ENCODE measurements at regions not wholly inside any gene's neighbourhood (a gene's known extent, or its start where the extent isn't known, plus 50 kb on each side); places are given as distances from the start of the nearest gene placed in this dataset.

DNA sequence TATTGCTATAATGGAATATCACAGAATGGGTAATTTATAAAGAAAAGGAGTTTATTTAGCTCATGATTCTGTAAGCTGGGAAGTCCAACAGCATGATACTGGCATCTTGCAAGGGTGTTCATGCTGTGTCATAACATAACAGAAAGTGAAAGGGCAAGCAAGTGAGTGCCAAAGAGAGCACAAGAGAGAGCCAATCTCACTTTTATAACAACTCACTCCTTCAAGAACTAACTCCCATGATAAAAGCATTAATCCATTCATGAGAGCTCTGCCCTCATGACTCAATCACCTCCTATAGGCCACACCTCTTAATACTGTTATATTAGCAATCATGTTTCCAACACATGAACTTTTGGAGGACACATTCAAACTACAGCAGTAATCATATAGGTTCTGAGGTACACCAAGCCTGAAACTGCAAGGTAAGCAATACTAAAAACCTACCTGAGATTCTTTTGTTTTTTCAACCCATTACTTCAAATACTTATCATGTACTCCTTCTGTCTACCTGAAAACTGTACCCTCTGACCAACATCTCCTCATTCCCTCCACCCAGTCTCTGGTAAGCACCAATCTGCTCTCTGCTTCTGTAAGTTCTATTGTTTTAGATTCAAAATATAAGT lies 219.7 kb downstream of the MTERF1 start:
- TF ChIP-seq CTCF (IDR thresholded peaks at IDR 0.05), result no peak

- no peak for TF ChIP-seq CTCF (IDR thresholded peaks at IDR 0.05)
Observed at GRCh38 chr7:91661727-91662126, 218.8 kb downstream of the MTERF1 start.

DNA sequence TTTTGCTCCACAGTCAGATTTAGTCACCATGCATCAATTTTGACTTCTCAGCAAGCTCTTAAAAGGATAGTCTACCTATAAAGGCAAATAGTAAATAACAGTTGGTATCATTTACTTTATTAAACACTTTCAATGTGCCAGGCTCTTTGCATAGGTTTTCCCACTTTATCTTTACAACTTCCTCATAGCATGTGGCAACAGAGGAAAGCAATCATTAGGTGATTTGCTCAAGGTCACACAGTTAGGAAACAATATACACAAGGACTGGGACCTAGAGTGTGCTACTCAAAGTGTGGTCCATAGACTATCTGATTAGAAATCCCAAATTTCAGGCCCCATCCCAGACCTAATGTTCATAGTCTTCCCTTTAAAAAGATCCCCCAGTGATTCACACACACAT lies 212.3 kb downstream of the MTERF1 start:
- TF ChIP-seq CTCF (IDR thresholded peaks at IDR 0.05), result no peak

DNA sequence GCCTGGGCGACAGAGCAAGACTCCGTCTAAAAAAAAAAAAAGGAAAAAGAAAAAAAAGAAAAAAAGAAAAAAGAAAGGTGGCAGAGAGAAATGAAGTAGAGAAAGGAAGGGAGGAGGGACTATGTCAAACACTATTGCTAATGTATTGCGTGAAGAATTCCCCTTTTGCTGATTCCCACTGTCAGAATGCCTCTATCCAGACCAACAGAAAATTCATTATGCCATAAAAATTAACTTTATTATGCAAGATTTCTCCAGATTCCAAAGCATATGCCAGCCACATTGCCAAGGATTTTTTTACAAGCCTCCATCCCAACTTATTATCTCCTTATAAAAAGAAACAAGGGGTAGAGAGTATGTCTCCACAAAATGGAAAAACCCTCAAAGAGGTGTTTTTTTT lies 209.3 kb downstream of the MTERF1 start:
- no peak for TF ChIP-seq CTCF (IDR thresholded peaks at IDR 0.05)

DNA sequence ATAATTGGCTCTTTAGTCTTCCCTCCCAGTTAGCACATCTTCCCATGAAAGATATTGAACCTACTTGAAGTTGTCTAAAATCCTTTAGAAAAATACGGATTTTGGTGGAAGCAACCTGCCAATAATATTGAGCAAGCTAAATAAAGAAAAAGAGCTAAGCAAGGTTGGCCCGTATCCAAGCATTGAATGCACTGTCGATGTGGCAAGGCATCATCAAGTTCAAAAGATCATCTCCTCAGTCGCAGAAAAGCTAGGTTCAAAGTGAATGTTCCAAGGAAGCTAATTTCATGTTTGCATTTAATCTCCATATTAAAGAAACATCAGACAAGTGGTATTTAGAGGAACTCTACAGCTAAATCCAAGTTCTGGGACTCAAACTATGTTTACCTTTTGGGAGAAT lies 206.0 kb downstream of the MTERF1 start:
- no peak for TF ChIP-seq CTCF (IDR thresholded peaks at IDR 0.05)

DNA sequence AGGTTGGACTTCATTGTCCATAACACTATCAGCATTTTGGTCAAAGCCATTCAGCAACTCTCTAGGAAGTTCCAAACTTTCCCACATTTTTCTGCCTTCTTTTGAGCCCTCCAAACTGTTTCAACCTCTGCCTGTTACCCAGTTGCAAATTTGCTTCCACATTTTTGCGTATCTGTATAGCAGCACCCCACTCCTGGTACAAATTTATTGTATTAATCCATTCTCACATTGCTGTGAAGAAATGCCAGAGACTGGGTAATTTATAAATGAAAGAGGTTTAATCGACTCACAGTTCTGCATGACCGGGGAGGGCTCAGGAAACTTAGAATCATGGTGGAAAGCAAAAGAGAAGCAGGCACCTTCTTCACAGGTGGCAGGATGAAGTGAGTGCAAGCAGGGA lies 198.8 kb downstream of the MTERF1 start:
- TF ChIP-seq CTCF (IDR thresholded peaks at IDR 0.05), result no peak

GRCh38 chr7:91683823-91684222 lies 196.7 kb downstream of the MTERF1 start:
- no peak for TF ChIP-seq CTCF (IDR thresholded peaks at IDR 0.05)

GRCh38 chr7:91685544-91685943 lies 195.0 kb downstream of the MTERF1 start:
- no peak for TF ChIP-seq CTCF (IDR thresholded peaks at IDR 0.05)
